ENCODE measurements at regions not wholly inside any gene's neighbourhood (a gene's known extent, or its start where the extent isn't known, plus 50 kb on each side); places are given as distances from the start of the nearest gene placed in this dataset.

GRCh38 chr1:232183802-232184201, 446.1 kb downstream of the SIPA1L2 start:
- no peaks in the 10 kb centered on the region for H3K79me1 ChIP-seq (ENCODE audit: insufficient read depth, low read depth, low read length, poor library complexity, severe bottlenecking)
- no peak overlapping the region for H3T11ph ChIP-seq (ENCODE audit: low read length)
- H2BK20ac ChIP-seq (ENCODE audit: low read depth, low read length, poor library complexity, severe bottlenecking), result no peak overlapping the region
- no peak overlapping the region for H3K4me2 ChIP-seq (ENCODE audit: insufficient read depth, insufficient read length, low read length)
- no peak overlapping the region for H3K23ac ChIP-seq (ENCODE audit: insufficient read length, low read depth, low read length)
- no peaks in the 10 kb centered on the region for H3K27me3 ChIP-seq (ENCODE audit: insufficient read depth, low read length)
- no peak overlapping the region for H2AK5ac ChIP-seq (ENCODE audit: insufficient read length, low read length)
- H3K18ac ChIP-seq (ENCODE audit: insufficient read length, low read depth, low read length), result no peak overlapping the region
- no peaks in the 10 kb centered on the region for H3K23me2 ChIP-seq (ENCODE audit: insufficient read length, low read depth, low read length, poor library complexity, severe bottlenecking)
- no peak overlapping the region for H2BK12ac ChIP-seq (ENCODE audit: insufficient read length, low read depth, low read length)
- H3K4me1 ChIP-seq (ENCODE audit: insufficient read depth, low read length), result no peaks in the 10 kb centered on the region; the same call in 1 of the 2 replicates
- H3K56ac ChIP-seq (ENCODE audit: insufficient read length, low read depth, low read length), result no peak overlapping the region
- no peak overlapping the region for H3K9ac ChIP-seq (ENCODE audit: extremely low read depth, insufficient read length, low read length)
- H3K27ac ChIP-seq (ENCODE audit: insufficient read length, low read depth, low read length), result no peak overlapping the region
- H3K79me2 ChIP-seq (ENCODE audit: insufficient read depth, low read length), result no peaks in the 10 kb centered on the region
- no peak overlapping the region for H2BK15ac ChIP-seq (ENCODE audit: low read depth, low read length)
- no peak overlapping the region for H2BK5ac ChIP-seq (ENCODE audit: insufficient read length, low read length)
- H4K91ac ChIP-seq (ENCODE audit: insufficient read length, low read depth, low read length), result no peak overlapping the region
- no peak overlapping the region for H4K5ac ChIP-seq (ENCODE audit: insufficient read length, low read depth, low read length)
- no peaks in the 10 kb centered on the region for H3K9me3 Mint-ChIP-seq
- no peak for TF ChIP-seq CTCF (conservative IDR thresholded peaks at IDR 0.05)
- no peaks in the 10 kb centered on the region for H3K9me3 ChIP-seq (ENCODE audit: control insufficient read depth, low read depth, low read length)
- no peak overlapping the region for H2BK120ac ChIP-seq (ENCODE audit: low read depth, low read length, poor library complexity, severe bottlenecking)
- no peaks in the 10 kb centered on the region for H3K27me3 Mint-ChIP-seq (ENCODE audit: low read depth)
- H2AFZ ChIP-seq (ENCODE audit: low read length), result no peak overlapping the region
- peaks cover 20 to 22% of the 10 kb centered on the region in 2 experiments for H3K4me1 Mint-ChIP-seq
- H3K36me3 Mint-ChIP-seq (ENCODE audit: insufficient read depth in 1 of 3, low read depth in 3 of 3), result peaks cover 0 to 66% (median 51%) of the 10 kb centered on the region in 3 experiments; a peak in 5 of 7 replicates
- no peak overlapping the region for H4K8ac ChIP-seq (replicated peaks; ENCODE audit: insufficient read length, low read depth, low read length)
- no peaks in the 10 kb centered on the region for H4K20me1 ChIP-seq (ENCODE audit: control insufficient read depth, insufficient read depth, insufficient read length)
- H3K4me3 Mint-ChIP-seq, result no peak overlapping the region
- H3K4ac ChIP-seq (ENCODE audit: low read depth, low read length), result no peak overlapping the region
- peak overlapping the region in 1 of 3 experiments; percentile 37; a peak in 1 of 7 replicates for H3K27ac Mint-ChIP-seq
- no peak for DNase-seq
- H3K14ac ChIP-seq (ENCODE audit: insufficient read depth, low read length), result no peak overlapping the region
